Adrenal gland (tissue), 5 donors: ENCODE measurements at regions not wholly inside any gene's neighbourhood (a gene's known extent, or its start where the extent isn't known, plus 50 kb on each side); places are given as distances from the start of the nearest gene placed in this dataset.

Source experiments
- POLR2A ChIP-seq, 2 donors: fragments of 450-650 bp; IDR thresholded peaks; one replicate each; pipeline ENCODE4 v1.6.1; 2017; ENCODE audit warnings: antibody characterized with exemption in 2 of 2, mild to moderate bottlenecking in 2 of 2, moderate library complexity in 1 of 2
- TF ChIP-seq, protein P1 (sequence below), 6 experiments: fragments of 450-650 bp in 4 of 6; fragments of 200-600 bp in 2 of 6; sonication (generic) in 1 of 6; IDR thresholded peaks; 1 replicate in 5 of 6; 2 replicates in 1 of 6; pipeline versions ENCODE4 v1.5.1 to v1.8.0; 2016 to 2021; ENCODE audit warnings: antibody characterized with exemption in 6 of 6, mild to moderate bottlenecking in 2 of 6, moderate library complexity in 1 of 6
- donor health status: DM: no; HTN: no; CAD: no.

DNA sequence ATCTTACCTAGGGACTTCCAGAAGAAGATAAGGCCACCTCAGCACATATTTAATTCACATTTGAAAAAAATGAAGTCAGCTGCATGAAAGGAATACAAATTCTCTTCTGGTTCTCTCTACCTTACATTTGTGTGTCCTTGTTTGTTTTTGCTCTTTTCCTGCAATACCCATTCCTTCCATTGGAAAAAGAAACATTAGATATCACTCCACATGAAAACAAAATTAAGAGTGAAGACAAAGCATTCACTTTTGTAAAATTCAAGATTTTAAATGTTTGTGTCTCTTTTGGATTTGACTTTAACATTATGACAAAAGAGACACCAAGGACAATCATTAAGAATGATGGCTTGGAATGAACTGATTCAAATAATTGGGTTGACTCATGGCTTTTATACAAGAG lies 1351.8 kb downstream of the FSTL5 start:
- TF ChIP-seq, protein P1, sequence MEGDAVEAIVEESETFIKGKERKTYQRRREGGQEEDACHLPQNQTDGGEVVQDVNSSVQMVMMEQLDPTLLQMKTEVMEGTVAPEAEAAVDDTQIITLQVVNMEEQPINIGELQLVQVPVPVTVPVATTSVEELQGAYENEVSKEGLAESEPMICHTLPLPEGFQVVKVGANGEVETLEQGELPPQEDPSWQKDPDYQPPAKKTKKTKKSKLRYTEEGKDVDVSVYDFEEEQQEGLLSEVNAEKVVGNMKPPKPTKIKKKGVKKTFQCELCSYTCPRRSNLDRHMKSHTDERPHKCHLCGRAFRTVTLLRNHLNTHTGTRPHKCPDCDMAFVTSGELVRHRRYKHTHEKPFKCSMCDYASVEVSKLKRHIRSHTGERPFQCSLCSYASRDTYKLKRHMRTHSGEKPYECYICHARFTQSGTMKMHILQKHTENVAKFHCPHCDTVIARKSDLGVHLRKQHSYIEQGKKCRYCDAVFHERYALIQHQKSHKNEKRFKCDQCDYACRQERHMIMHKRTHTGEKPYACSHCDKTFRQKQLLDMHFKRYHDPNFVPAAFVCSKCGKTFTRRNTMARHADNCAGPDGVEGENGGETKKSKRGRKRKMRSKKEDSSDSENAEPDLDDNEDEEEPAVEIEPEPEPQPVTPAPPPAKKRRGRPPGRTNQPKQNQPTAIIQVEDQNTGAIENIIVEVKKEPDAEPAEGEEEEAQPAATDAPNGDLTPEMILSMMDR (IDR thresholded peaks at IDR 0.05), result no peak
- no peak for TF ChIP-seq POLR2A (IDR thresholded peaks at IDR 0.05)
